GM12878 (cell line): ENCODE measurements at regions not wholly inside any gene's neighbourhood (a gene's known extent, or its start where the extent isn't known, plus 50 kb on each side); places are given as distances from the start of the nearest gene placed in this dataset.

Source experiments
- ATAC-seq: fragments of 200-7000 bp; cut with Tn5 transposase; 3 replicates; pipeline ENCODE4 v1.9.1; 2020; ENCODE audit warnings: mild to moderate bottlenecking, moderate library complexity
- BruUV-seq: library from RNA; stranded (reverse); fragments of 400-500 nt; replicated peaks from 2 replicates; lab custom pipeline; 2021; lab: Mats Ljungman, UMichigan
- CTCF ChIA-PET: fragments of 300-600 bp; sonication (Branson Sonifier 250); formaldehyde crosslinking; extraction: SDS; loops from one replicate; lab custom pipeline; 2021; ENCODE audit warnings: inconsistent platforms; lab: Yijun Ruan, JAX
- POLR2A ChIA-PET: fragments of 350-600 bp; formaldehyde crosslinking; extraction: SDS; loops from one replicate; lab custom pipeline; 2021; ENCODE audit warnings: inconsistent platforms; lab: Charles Lee
- RAD21 ChIA-PET: fragments of 300-600 bp; sonication (Branson Sonifier 250); formaldehyde crosslinking; loops from one replicate; lab custom pipeline; 2023; ENCODE audit warnings: antibody characterized with exemption; ENCODE audit not compliant: unreplicated experiment; lab: Charles Lee
- SMC1A ChIA-PET: fragments of 300-600 bp; sonication (Branson Sonifier 250); formaldehyde crosslinking; loops from one replicate; lab custom pipeline; 2023; ENCODE audit not compliant: unreplicated experiment, uncharacterized antibody; lab: Charles Lee
- DNase-seq: peaks from one replicate; pipeline ENCODE4 v3.0.0-alpha.2; 2011; ENCODE audit warnings: low read depth, low spot score
- FAIRE-seq: peaks from 3 replicates; lab custom pipeline; 2011; peaks lifted over from hg19 to GRCh38; lab: Jason Lieb, UNC
- H2AFZ ChIP-seq: 2 replicates; pipeline ENCODE4 v1.6.0; 2011; ENCODE audit warnings: low read depth, low read length, control low read depth; ENCODE audit not compliant: control insufficient read depth
- H3K27ac ChIP-seq: 2 replicates; pipeline ENCODE4 v1.5.1; 2011; ENCODE audit warnings: control low read depth; ENCODE audit not compliant: control insufficient read depth, insufficient read depth
- H3K27me3 ChIP-seq, 2 experiments: replicated peaks in 1 of 2; 2 replicates each; pipeline versions ENCODE4 v1.6.0 to v1.6.1; 2011; ENCODE audit warnings: low read length in 1 of 2; ENCODE audit not compliant: control insufficient read depth in 2 of 2, insufficient read depth in 2 of 2
- H3K36me3 ChIP-seq, 2 experiments: 2 replicates each; pipeline ENCODE4 v1.5.1; 2011; ENCODE audit warnings: low read length in 1 of 2; ENCODE audit not compliant: control insufficient read depth in 2 of 2, insufficient read depth in 2 of 2
- H3K4me1 ChIP-seq: 2 replicates; pipeline ENCODE4 v1.6.1; 2011; ENCODE audit warnings: mild to moderate bottlenecking, low read length, moderate library complexity, mixed read lengths; ENCODE audit not compliant: control insufficient read depth, insufficient read depth
- H3K4me2 ChIP-seq: 2 replicates; pipeline ENCODE4 v1.6.0; 2011; ENCODE audit warnings: control low read depth; ENCODE audit not compliant: control insufficient read depth, insufficient read depth
- H3K4me3 ChIP-seq: fragments of 200-600 bp; sonication (generic); 2 replicates; pipeline ENCODE4 v1.5.1; 2016
- H3K79me2 ChIP-seq: 2 replicates; pipeline ENCODE4 v1.6.0; 2011; ENCODE audit warnings: low read length; ENCODE audit not compliant: control insufficient read depth, insufficient read depth
- H3K9ac ChIP-seq: 2 replicates; pipeline ENCODE4 v1.8.0; 2011; ENCODE audit warnings: low read length, control low read depth, mixed read lengths; ENCODE audit not compliant: control insufficient read depth, insufficient read depth
- H3K9me3 ChIP-seq: replicated peaks from 3 replicates; pipeline ENCODE4 v1.5.1; 2011; ENCODE audit warnings: mild to moderate bottlenecking, low read length; ENCODE audit not compliant: control insufficient read depth, insufficient read depth
- H4K20me1 ChIP-seq: 2 replicates; pipeline ENCODE4 v1.6.0; 2011; ENCODE audit not compliant: control insufficient read depth, insufficient read depth
- CREB1 ChIP-seq: IDR thresholded peaks from 2 replicates; pipeline ENCODE4 v1.6.1; 2012; ENCODE audit warnings: low read depth, mild to moderate bottlenecking, inconsistent platforms
- CTCF ChIP-seq, 3 experiments: IDR thresholded peaks in 2 of 3; conservative IDR thresholded peaks in 1 of 3; 2 replicates each; pipeline ENCODE4 v1.5.1; 2011; ENCODE audit warnings: low read depth in 3 of 3, low read length in 3 of 3, mild to moderate bottlenecking in 3 of 3, control low read depth in 2 of 3, moderate library complexity in 2 of 3, inconsistent platforms in 1 of 3, mixed read lengths in 1 of 3; ENCODE audit not compliant: control insufficient read depth in 2 of 3, insufficient read depth in 1 of 3; ENCODE audit errors: extremely low read depth in 1 of 3
- FOS ChIP-seq: IDR thresholded peaks from 3 replicates; pipeline ENCODE4 v1.6.1; 2011; ENCODE audit warnings: borderline replicate concordance; ENCODE audit not compliant: insufficient read length; ENCODE audit errors: extremely low read depth
- KDM1A ChIP-seq: fragments of 200-600 bp; sonication (generic); IDR thresholded peaks from 2 replicates; pipeline ENCODE4 v1.6.1; 2016; ENCODE audit warnings: borderline replicate concordance
- KLF5 ChIP-seq: fragments of 450-650 bp; IDR thresholded peaks from 2 replicates; pipeline ENCODE4 v1.6.1; 2014; ENCODE audit warnings: mild to moderate bottlenecking; ENCODE audit not compliant: partially characterized antibody
- POLR2AphosphoS2 ChIP-seq: IDR thresholded peaks from 2 replicates; pipeline ENCODE4 v1.6.1; 2011; ENCODE audit warnings: low read depth, mild to moderate bottlenecking, low read length, improper control_type of control experiment, moderate library complexity
- RAD21 ChIP-seq: IDR thresholded peaks from 2 replicates; pipeline ENCODE4 v1.6.1; 2011; ENCODE audit warnings: mild to moderate bottlenecking, low read depth, low read length, moderate library complexity; ENCODE audit not compliant: insufficient read depth
- USF2 ChIP-seq: IDR thresholded peaks from 2 replicates; pipeline ENCODE4 v1.6.1; 2011; ENCODE audit warnings: low read depth, low read length, improper control_type of control experiment, borderline replicate concordance
- WRNIP1 ChIP-seq: IDR thresholded peaks from 2 replicates; pipeline ENCODE4 v1.6.1; 2011; ENCODE audit warnings: low read depth, low read length, improper control_type of control experiment, borderline replicate concordance
- ZBTB11 ChIP-seq: fragments of 450-650 bp; formaldehyde crosslinking; IDR thresholded peaks from 2 replicates; pipeline ENCODE4 v1.5.0; 2022; ENCODE audit warnings: mild to moderate bottlenecking, missing genetic modification characterization
- ZBTB40 ChIP-seq: fragments of 450-650 bp; IDR thresholded peaks from 2 replicates; pipeline ENCODE4 v1.6.1; 2016; ENCODE audit warnings: mild to moderate bottlenecking, moderate library complexity, borderline replicate concordance
- WGBS: methylation state at CpG from one replicate; pipeline ENCODE4 v1.1.6; 2016; ENCODE audit warnings: low lambda C conversion rate; ENCODE audit not compliant: insufficient replicate concordance, insufficient coverage; ENCODE audit errors: missing lambda C conversion rate; 5-methylcytosine and 5-hydroxymethylcytosine counted together
- in situ Hi-C: fragments of 300-500 bp; cut with MboI; formaldehyde crosslinking; loops from 9 replicates; pipeline ENCODE4 v1.14.3; 2018; ENCODE audit warnings: mixed read lengths
- intact Hi-C: fragments of 100-400 bp; cut with micrococcal nuclease; formaldehyde crosslinking; loops from one replicate; pipeline ENCODE4 v1.14.2; 2022; ENCODE audit not compliant: unreplicated experiment

- Histone ChIP-seq H3K27ac (no peak overlapping the region), H3K4me2 (no peak overlapping the region), H2AFZ (no peak overlapping the region), H3K36me3 (no peaks in the 10 kb centered on the region), H3K9ac (no peak overlapping the region), H3K4me1 (no peaks in the 10 kb centered on the region), H3K79me2 (no peaks in the 10 kb centered on the region), H3K9me3 (no peaks in the 10 kb centered on the region), H4K20me1 (no peaks in the 10 kb centered on the region), H3K4me3 (no peak overlapping the region), H3K27me3 (no peaks in the 10 kb centered on the region)
- FAIRE-seq = no peak
- TF ChIP-seq POLR2AphosphoS2 = no peak
- no peak for TF ChIP-seq WRNIP1
- TF ChIP-seq ZBTB11 (CRISPR knock-in tag) = no peak
- TF ChIP-seq KDM1A = no peak
- TF ChIP-seq CTCF (IDR thresholded peaks at IDR 0.05 in 2 of 3, conservative IDR thresholded peaks at IDR 0.05 in 1 of 3; ENCODE audit: control insufficient read depth in 2 of 3, extremely low read depth in 1 of 3, insufficient read depth in 1 of 3, low read depth in 3 of 3, low read length in 3 of 3) = no peak
- no peak for TF ChIP-seq ZBTB40
- no peak for TF ChIP-seq RAD21
- TF ChIP-seq CREB1 = no peak
- TF ChIP-seq USF2 = no peak
- TF ChIP-seq FOS = no peak
- no peak for TF ChIP-seq KLF5
- in situ Hi-C loops = no loop called here
- intact Hi-C loops = no loop called here
- no peak for DNase-seq
- CTCF ChIA-PET = interaction anchor here (1.0 kb wide), 1 partner anchor 14 kb away, joined by 3 read pairs; no protein-coding TSS in a partner anchor
- 37% methylated on average over 3 of the region's 3 CpGs for WGBS
- no TSS peak for BruUV-seq
- SMC1A ChIA-PET = interaction anchor here (0.6 kb wide), 1 partner anchor 1504 kb away, joined by 3 read pairs; no protein-coding TSS in a partner anchor
- POLR2A ChIA-PET = no interaction called here
- RAD21 ChIA-PET = no interaction called here
- ATAC-seq = no peak
Measured at GRCh38 chr3:6781092-6781491, 79.8 kb upstream of the GRM7 start.
